Skeletal muscle tissue (tissue), 3 donors: ENCODE measurements at regions not wholly inside any gene's neighbourhood (a gene's known extent, or its start where the extent isn't known, plus 50 kb on each side); places are given as distances from the start of the nearest gene placed in this dataset.

Experiments
- H3K27ac ChIP-seq: one replicate; pipeline ENCODE4 v1.7.0; 2013; ENCODE audit warnings: mild to moderate bottlenecking, low read depth, low read length, inconsistent platforms
- H3K27me3 ChIP-seq, 3 donors: one replicate each; pipeline ENCODE4 v1.7.0; 2013; ENCODE audit warnings: low read length in 3 of 3; ENCODE audit not compliant: control insufficient read depth in 3 of 3, insufficient read depth in 3 of 3
- H3K36me3 ChIP-seq, 3 donors: one replicate each; pipeline ENCODE4 v1.7.0; 2013; ENCODE audit warnings: low read length in 3 of 3; ENCODE audit not compliant: control insufficient read depth in 3 of 3, insufficient read depth in 3 of 3
- H3K4me1 ChIP-seq, 3 donors: one replicate each; pipeline ENCODE4 v1.7.0; 2013; ENCODE audit warnings: low read length in 3 of 3, mild to moderate bottlenecking in 3 of 3; ENCODE audit not compliant: control insufficient read depth in 3 of 3, insufficient read depth in 3 of 3
- H3K4me3 ChIP-seq, 3 donors: one replicate each; pipeline ENCODE4 v1.7.0; 2013; ENCODE audit warnings: low read length in 3 of 3
- H3K9ac ChIP-seq, 3 donors: one replicate each; pipeline ENCODE4 v1.7.0; 2013; ENCODE audit warnings: low read length in 3 of 3, mild to moderate bottlenecking in 3 of 3, moderate library complexity in 2 of 3, low read depth in 1 of 3
- H3K9me3 ChIP-seq, 3 donors: one replicate each; pipeline ENCODE4 v1.7.0; 2013; ENCODE audit warnings: low read length in 3 of 3; ENCODE audit not compliant: control insufficient read depth in 3 of 3
- donor health status: Osteomylitis.

DNA sequence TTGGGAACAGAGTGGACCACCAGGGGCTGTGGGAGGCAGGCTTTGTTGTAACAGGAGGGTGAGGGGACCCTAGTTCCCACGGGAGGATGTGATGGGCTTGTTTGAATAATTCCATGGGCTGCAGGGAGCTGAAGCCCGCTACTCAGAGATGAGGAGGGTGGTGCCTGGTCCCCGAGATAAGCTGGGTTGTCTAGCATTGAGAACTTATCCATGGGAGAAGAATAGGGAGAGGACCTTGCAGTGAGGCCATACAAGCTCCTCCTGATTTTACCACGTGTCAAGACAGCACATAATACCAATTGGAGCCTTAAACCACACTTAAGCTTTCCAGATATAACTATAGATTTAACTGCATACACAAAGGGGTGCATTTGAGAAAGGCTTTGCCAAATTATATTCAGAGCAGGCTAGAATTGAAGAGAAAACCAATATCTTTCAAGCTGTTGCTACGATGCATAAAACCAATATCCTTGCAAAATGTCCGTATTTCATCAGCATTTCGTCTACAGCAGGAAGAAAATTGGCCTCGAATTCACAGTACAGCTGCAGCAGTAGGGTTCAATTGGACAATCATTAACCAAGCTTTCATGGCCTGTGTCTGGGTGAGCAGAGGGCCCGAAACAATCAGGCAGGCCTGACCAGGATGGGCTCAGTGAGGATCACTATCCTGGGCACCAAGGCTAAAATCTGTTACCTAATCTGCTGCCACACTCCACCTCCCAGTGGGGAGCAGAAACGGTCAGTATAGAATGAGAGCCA lies 500.7 kb downstream of the OCA2 start:
- Histone ChIP-seq H3K36me3 (no peaks in the 10 kb centered on the region), H3K9me3 (peaks cover 0 to 4% (median 4%) of the 10 kb centered on the region in 3 donors), H3K27me3 (no peaks in the 10 kb centered on the region)

DNA sequence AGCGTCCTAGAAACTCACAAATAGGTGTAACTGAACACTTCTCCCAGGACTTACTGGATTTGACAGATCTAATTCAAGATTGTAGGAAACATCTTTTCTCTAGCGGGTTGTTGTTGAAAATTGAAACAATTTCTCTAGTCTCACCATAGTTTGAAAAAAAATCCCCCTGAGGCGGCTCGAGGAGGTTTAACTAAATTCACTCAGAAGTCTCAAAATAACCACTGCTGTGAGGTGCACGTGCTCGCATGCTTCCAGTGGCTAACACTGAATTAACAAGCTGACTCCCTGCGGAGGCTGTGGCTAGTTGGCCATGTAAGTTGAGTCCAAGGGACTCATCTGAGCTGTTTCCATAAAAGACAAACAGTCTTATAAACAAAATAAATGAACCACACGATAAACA lies 503.9 kb downstream of the OCA2 start:
- Histone ChIP-seq H3K27ac (no peak overlapping the region), H3K36me3 (no peaks in the 10 kb centered on the region), H3K4me3 (no peak overlapping the region), H3K4me1 (no peaks in the 10 kb centered on the region), H3K9ac (no peak overlapping the region), H3K9me3 (peaks cover 0 to 5% (median 4%) of the 10 kb centered on the region in 3 donors), H3K27me3 (peaks cover 0 to 3% (median 0%) of the 10 kb centered on the region in 3 donors)

More for the DNA sequence above, 500.7 kb downstream of the OCA2 start:
- Histone ChIP-seq H3K27ac (no peak overlapping the region), H3K4me3 (no peak overlapping the region), H3K9ac (no peak overlapping the region), H3K4me1 (no peaks in the 10 kb centered on the region)

DNA sequence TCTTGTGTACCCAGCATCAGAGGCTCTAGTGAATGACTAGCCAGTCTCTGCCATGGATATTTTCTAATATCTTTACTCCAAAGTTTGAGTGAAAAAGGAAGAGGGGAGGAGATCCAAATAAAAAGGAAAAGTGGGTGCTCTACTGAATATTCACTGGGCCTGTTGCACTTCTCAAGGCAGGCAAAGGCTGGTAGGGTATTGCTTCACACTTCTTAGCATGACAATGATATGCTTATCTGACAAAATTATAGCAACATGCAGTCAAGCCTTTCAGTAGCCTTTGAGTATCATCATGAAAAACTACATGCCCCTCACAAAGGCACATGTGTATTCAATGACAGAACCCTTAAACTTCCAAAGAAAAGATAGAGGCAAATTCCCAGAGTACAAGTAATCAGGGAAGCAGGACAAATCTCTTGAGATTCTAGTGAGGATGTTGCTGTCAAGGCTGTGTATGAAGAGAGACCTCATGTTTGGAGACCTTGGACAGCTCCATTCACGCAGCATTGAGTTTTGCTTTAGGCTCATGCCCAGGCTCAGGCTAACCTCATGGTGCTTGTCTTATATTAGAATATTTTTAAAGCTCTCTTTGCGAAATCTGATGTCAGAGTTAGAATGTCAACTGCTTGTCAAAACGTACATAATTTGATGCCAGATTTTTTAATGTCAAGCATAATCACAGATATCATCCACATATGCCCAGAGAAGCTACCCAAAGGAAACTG lies 506.9 kb downstream of the OCA2 start:
- no peak overlapping the region for H3K9ac ChIP-seq
- peaks cover 0 to 3% (median 0%) of the 10 kb centered on the region in 3 donors for H3K27me3 ChIP-seq

More for the DNA sequence above, 506.9 kb downstream of the OCA2 start:
- H3K4me3 ChIP-seq: no peak overlapping the region
- H3K4me1 ChIP-seq: no peaks in the 10 kb centered on the region
- H3K27ac ChIP-seq: no peak overlapping the region
- no peaks in the 10 kb centered on the region for H3K36me3 ChIP-seq
- H3K9me3 ChIP-seq: peaks cover 0 to 4% (median 3%) of the 10 kb centered on the region in 3 donors
